GM23338 (cell line): ENCODE measurements at regions not wholly inside any gene's neighbourhood (a gene's known extent, or its start where the extent isn't known, plus 50 kb on each side); places are given as distances from the start of the nearest gene placed in this dataset.

Experiments used
- CREB1 ChIP-seq: fragments of 250-450 bp; sonication (Bioruptor Pico); IDR thresholded peaks from 2 replicates; pipeline ENCODE4 v1.5.0; 2020; ENCODE audit warnings: low read depth, mild to moderate bottlenecking, moderate library complexity
- CTCF ChIP-seq, 2 experiments: fragments of 200-600 bp in 1 of 2; sonication (generic) in 1 of 2; conservative IDR thresholded peaks; 2 replicates each; pipeline versions ENCODE4 v1.5.1 to v1.6.1; 2016 to 2017; ENCODE audit warnings: antibody characterized with exemption in 2 of 2, low read depth in 2 of 2, mild to moderate bottlenecking in 2 of 2, moderate library complexity in 1 of 2
- EZH2 ChIP-seq: fragments of 200-600 bp; sonication (generic); IDR thresholded peaks from one replicate; pipeline ENCODE4 v1.8.0; 2017; ENCODE audit warnings: antibody characterized with exemption, mild to moderate bottlenecking, low read depth; ENCODE audit not compliant: unreplicated experiment
- EZH2phosphoT487 ChIP-seq: fragments of 200-600 bp; sonication (generic); IDR thresholded peaks from one replicate; pipeline ENCODE4 v1.8.1; 2018; ENCODE audit warnings: antibody characterized with exemption; ENCODE audit not compliant: unreplicated experiment
- STAT1 ChIP-seq: IDR thresholded peaks from one replicate; pipeline ENCODE4 v1.6.1; 2016; ENCODE audit warnings: antibody characterized with exemption; ENCODE audit not compliant: unreplicated experiment
- ZNF114 ChIP-seq: fragments of 250-450 bp; sonication (Bioruptor Pico); IDR thresholded peaks from 2 replicates; pipeline ENCODE4 v1.5.0; 2020; ENCODE audit warnings: mild to moderate bottlenecking, moderate library complexity

GRCh38 chr4:186946682-186947294, 223.1 kb upstream of the FAT1 start:
- TF ChIP-seq CTCF (conservative IDR thresholded peaks at IDR 0.05; ENCODE audit: low read depth in 2 of 2) = peak; percentile 47 to 65
- no peak for TF ChIP-seq EZH2
- TF ChIP-seq STAT1 = no peak
- no peak for TF ChIP-seq EZH2phosphoT487
- TF ChIP-seq CREB1 (CRISPR knock-in tag) = no peak
- no peak for TF ChIP-seq ZNF114 (CRISPR knock-in tag)
